HG03378 (cell line): ENCODE measurements at regions not wholly inside any gene's neighbourhood (a gene's known extent, or its start where the extent isn't known, plus 50 kb on each side); places are given as distances from the start of the nearest gene placed in this dataset.

Experiments used
- ATAC-seq: cut with Tn5 transposase; IDR thresholded peaks from one replicate; pipeline ENCODE4 v1.9.1; 2021; ENCODE audit warnings: mild to moderate bottlenecking, moderate library complexity; ENCODE audit not compliant: unreplicated experiment

- no peak for ATAC-seq
These were observed 1503.9 kb downstream of the BRD1 start for GRCh38 chr22:48323746-48324145.

GRCh38 chr22:48322907-48323306 is 1504.8 kb downstream of the BRD1 start:
- no peak for ATAC-seq

GRCh38 chr22:48321986-48322545 is 1505.6 kb downstream of the BRD1 start:
- ATAC-seq: no peak

GRCh38 chr22:48320683-48321451 is 1506.8 kb downstream of the BRD1 start:
- no peak for ATAC-seq

GRCh38 chr22:48320048-48320682 is 1507.5 kb downstream of the BRD1 start:
- ATAC-seq: no peak

- ATAC-seq: no peak
These were observed 1508.2 kb downstream of the BRD1 start for GRCh38 chr22:48319321-48320047.

- ATAC-seq: no peak
These were observed 1508.9 kb downstream of the BRD1 start for GRCh38 chr22:48318575-48319320.

GRCh38 chr22:48318173-48318572 is 1509.5 kb downstream of the BRD1 start:
- ATAC-seq: no peak

GRCh38 chr22:48316257-48317250 is 1511.1 kb downstream of the BRD1 start:
- no peak for ATAC-seq

GRCh38 chr22:48315439-48316256 is 1512.0 kb downstream of the BRD1 start:
- no peak for ATAC-seq

GRCh38 chr22:48314073-48314472 is 1513.6 kb downstream of the BRD1 start:
- no peak for ATAC-seq

- no peak for ATAC-seq
These were observed 1514.4 kb downstream of the BRD1 start for GRCh38 chr22:48313175-48313830.

GRCh38 chr22:48310740-48311139 is 1516.9 kb downstream of the BRD1 start:
- no peak for ATAC-seq

GRCh38 chr22:48310289-48310688 is 1517.4 kb downstream of the BRD1 start:
- ATAC-seq: no peak

- ATAC-seq: no peak
These were observed 1517.8 kb downstream of the BRD1 start for GRCh38 chr22:48309836-48310235.

- ATAC-seq: no peak
These were observed 1518.5 kb downstream of the BRD1 start for GRCh38 chr22:48309115-48309705.

GRCh38 chr22:48307931-48308330 is 1519.7 kb downstream of the BRD1 start:
- ATAC-seq: no peak
